ENCODE measurements at regions not wholly inside any gene's neighbourhood (a gene's known extent, or its start where the extent isn't known, plus 50 kb on each side); places are given as distances from the start of the nearest gene placed in this dataset.

DNA sequence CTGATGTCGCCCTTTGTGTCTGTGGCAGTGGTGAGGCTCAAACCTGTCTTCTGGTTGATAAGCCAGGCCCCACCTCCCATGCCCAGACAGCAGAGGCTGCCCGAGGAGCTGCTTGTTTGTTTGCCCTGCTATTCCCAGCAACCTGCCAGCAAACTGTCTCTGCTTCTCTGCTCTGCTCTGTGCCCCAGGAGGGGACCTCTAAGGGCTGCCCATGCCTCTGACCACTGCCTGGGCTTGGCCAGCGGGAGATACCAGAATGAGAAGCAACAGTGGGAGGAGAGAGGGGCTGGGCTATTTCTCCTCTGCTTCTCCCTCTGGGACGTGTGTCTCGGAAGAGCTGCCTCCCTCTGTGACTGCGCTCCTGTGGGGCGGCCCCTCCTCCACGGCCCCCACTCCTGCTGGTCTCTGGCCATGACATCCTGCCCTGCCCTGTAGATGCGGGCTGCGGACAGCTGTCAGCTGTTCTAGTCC lies 213.1 kb downstream of the RPLP1 start:
- H3K27ac ChIP-seq = no peak overlapping the region
- TF ChIP-seq, protein P1, sequence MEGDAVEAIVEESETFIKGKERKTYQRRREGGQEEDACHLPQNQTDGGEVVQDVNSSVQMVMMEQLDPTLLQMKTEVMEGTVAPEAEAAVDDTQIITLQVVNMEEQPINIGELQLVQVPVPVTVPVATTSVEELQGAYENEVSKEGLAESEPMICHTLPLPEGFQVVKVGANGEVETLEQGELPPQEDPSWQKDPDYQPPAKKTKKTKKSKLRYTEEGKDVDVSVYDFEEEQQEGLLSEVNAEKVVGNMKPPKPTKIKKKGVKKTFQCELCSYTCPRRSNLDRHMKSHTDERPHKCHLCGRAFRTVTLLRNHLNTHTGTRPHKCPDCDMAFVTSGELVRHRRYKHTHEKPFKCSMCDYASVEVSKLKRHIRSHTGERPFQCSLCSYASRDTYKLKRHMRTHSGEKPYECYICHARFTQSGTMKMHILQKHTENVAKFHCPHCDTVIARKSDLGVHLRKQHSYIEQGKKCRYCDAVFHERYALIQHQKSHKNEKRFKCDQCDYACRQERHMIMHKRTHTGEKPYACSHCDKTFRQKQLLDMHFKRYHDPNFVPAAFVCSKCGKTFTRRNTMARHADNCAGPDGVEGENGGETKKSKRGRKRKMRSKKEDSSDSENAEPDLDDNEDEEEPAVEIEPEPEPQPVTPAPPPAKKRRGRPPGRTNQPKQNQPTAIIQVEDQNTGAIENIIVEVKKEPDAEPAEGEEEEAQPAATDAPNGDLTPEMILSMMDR (IDR thresholded peaks at IDR 0.05) = no peak
- no peak for TF ChIP-seq ZFX (IDR thresholded peaks at IDR 0.05; ENCODE audit: borderline replicate concordance)

DNA sequence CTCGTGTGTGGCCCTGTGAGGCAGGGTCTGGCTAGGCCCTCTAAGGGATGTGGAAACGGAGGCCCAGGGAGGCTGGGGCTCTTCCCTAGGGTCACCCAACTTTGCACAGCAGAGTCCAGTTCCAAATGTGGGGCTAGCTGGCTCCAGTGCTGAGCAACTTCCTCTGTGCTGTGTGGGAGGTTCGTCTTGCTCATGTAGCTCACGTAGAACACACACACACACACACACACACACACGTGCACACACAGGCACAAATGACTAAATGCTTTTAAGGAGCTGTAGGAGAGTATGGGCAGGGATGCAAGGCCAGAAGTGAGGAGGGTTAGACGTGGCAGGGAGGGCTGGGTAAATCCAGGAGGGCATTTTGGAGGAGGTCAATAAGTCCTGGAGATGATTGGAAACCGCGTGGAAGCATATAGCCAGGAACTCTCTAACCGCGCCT lies 213.8 kb downstream of the RPLP1 start:
- H3K27ac ChIP-seq = no peak overlapping the region
- no peak for TF ChIP-seq ZFX (IDR thresholded peaks at IDR 0.05; ENCODE audit: borderline replicate concordance)
- TF ChIP-seq, protein P1 (IDR thresholded peaks at IDR 0.05) = no peak

DNA sequence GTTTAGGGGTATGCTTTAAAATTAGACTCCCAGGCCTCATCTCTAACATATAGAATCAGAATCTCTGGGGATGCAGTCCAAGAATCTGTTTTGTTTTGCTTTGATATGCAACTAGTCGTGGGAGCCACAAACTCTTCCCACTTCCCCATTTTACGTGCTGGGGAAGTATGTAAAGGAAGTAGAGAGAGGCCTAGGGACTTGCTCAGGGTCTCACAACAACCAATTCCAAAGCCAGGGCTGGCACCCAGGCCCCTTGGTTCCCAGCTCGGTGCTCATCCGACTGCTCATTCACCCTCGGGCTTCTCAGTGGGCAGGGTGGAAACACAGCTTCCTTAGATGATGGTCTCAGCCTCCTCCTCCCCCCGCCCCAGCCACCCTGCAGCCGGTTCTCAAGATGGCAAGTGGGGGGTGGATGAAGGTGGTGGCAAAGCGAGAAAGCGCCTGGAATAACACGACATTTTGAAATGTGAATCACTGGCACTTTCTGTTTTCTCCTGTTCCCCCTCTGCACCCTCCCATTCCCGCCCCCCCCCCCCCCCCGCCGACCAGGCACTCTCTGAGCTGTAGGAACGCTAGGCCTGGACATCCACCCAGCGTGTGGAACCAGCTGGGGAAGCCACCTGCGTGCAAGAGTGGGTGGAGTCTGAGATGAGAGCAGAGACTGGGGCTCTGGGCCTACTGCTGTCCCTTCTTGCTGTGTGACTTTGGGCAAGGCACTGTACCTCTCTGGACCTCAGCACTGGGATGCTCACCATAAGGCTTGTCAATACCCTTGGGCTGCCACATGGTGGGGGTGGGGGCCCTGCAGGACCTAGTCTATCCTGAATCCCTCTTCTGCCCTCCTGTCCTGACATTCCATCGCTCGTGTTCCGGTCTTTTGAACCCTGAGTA lies 214.5 kb downstream of the RPLP1 start:
- TF ChIP-seq, protein P1 (IDR thresholded peaks at IDR 0.05) = no peak
- no peak for TF ChIP-seq ZFX (IDR thresholded peaks at IDR 0.05; ENCODE audit: borderline replicate concordance)
- no peak overlapping the region for H3K27ac ChIP-seq

DNA sequence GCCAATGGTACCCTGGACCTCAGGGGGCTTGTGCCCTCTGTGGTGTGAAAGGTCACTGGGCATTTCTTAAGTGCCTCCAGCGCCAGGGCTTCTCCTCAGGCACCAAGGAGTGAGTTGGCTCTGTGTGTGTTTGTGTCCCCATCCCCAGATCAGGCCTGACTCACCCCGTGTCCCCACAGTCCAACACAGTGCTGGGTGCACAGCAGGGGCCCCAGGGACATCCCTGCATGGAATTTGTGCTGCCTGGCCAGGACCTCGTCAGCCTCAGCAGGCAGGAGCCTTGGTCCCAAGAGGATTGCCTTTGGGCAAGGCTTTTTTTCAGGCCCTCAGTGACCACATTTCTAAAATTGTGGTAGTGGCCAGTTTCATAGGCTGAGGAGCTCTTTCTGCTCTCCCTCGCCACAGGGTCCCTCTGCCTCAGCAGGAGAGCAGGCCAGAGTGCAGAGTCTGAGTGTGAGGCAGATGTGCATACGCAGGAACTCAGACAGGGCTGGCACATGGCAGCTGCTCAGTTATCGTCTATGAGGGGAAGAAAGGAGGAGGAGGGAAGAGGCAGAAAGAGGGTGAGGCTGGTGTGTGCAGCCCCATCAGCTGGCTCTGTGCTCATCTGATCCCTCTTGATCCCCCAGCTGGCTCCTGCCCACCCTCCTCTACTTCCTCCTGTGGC lies 215.6 kb downstream of the RPLP1 start:
- H3K27ac ChIP-seq = no peak overlapping the region

DNA sequence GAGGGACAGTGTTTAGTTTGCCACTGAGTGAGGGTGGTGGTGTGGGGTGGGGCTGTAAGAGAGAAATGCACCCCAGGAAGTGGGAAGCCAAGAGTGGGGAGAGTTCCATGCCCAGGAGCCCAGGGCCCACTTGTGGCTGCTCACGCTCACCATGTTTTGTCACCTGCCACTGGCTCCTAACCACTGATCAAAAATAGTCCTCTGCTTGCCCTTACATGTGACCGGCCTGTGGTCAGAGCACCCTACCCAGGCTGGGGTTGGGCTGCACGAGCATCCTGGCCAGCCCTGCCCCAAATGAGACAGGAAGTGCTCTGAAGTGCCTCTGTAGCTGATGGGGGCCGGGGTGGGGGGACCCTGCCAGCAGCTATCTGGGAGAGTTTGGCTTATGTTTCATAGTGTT lies 216.3 kb downstream of the RPLP1 start:
- H3K27ac ChIP-seq = no peak overlapping the region
- TF ChIP-seq ZFX (IDR thresholded peaks at IDR 0.05; ENCODE audit: borderline replicate concordance) = no peak

More for the DNA sequence above, 215.6 kb downstream of the RPLP1 start:
- no peak for TF ChIP-seq ZFX (IDR thresholded peaks at IDR 0.05; ENCODE audit: borderline replicate concordance)
- TF ChIP-seq, protein P1 (IDR thresholded peaks at IDR 0.05) = no peak

DNA sequence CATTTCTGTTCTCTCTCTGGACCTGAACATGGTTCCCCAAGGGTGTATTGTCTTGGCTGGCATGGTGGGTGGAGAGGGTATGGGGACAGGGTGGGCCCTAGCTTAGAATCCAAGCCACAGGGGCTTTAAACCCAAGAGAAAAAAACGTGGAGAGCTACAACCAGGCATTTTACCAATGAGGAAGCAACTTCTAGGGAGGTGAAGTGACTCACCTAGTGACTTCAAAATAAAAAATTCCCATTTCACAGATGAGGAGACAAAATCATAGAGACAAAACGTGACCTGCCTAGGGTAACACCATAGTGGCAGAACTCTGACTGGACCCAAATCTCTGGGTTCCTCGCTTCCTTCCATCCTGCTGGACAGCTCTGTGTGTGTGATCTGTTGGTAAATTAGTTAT lies 216.8 kb downstream of the RPLP1 start:
- H3K27ac ChIP-seq = no peak overlapping the region
- TF ChIP-seq, protein P1 (IDR thresholded peaks at IDR 0.05) = no peak
- no peak for TF ChIP-seq ZFX (IDR thresholded peaks at IDR 0.05; ENCODE audit: borderline replicate concordance)

DNA sequence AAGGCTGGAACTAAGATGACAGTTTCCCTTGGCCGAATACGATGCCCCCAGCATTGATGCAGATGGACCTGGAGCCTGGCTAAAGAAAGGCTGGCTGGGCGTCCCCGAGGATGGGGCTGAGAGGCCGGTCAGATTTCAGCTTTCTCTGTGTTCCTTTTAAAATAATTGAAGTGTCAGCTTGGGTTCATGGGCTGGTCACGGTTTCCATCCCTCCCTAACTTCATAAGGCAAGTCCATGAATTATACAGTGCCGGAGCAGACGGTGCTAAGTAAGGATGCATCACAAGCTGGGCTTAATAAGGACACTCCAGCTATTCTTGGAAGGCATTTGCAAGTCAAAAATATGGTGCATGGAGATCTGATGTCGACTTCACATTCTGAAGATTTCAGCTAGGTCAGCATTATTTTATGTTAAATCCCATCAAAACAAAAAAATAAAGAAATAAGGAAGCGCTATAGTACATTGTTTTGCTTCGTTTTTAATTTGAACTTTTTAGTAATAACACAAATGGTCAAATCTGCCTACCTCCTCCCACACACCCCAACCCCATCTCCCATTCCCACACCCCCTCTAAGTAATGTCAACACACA lies 220.8 kb downstream of the RPLP1 start:
- TF ChIP-seq ZFX (IDR thresholded peaks at IDR 0.05; ENCODE audit: borderline replicate concordance) = no peak
- TF ChIP-seq, protein P1 (IDR thresholded peaks at IDR 0.05) = no peak
- no peak overlapping the region for H3K27ac ChIP-seq

Measured in 22Rv1 (cell line).